Activated CD8-positive, alpha-beta memory T cell treated with anti-CD3 and anti-CD28 coated beads for 48 hours (primary cell): ENCODE measurements at regions not wholly inside any gene's neighbourhood (a gene's known extent, or its start where the extent isn't known, plus 50 kb on each side); places are given as distances from the start of the nearest gene placed in this dataset.

Experiments used
- DNase-seq, 3 experiments: peaks; one replicate each; pipeline ENCODE4 v3.0.0-alpha.2; 2020; ENCODE audit warnings: low read depth in 2 of 3, low spot score in 2 of 3

DNA sequence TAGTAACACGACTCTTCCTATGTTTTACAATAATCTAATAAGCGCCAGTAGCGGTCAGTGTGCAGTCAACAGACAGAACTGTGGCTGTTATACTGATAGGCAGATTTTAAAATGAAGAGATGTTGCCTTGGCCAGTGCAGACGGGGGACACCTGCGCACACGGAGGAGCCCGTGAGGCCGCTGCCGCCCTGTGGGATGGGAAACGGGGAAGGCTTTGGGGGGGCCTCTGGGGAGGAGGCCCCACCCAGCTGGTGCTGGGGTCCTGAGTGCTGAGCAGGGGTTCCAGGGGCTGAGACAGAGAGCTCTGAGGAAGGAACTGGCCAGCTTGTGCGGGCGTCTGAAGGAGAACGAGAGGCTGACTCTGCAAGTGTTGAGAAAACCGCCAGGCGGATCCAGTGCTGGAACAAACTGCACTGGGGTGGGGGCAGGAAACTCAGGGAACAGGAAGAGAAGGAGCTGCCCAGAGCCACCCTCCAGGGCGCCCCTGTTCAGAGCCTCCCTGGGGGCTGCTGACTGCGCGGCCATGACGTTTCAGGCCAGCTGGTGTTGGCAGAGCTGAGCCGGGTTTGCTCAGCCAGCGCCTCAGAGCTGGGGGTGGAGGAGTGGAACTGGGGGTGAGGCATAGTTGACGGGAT is 426.4 kb downstream of the TCERG1L start:
- no peak for DNase-seq

DNA sequence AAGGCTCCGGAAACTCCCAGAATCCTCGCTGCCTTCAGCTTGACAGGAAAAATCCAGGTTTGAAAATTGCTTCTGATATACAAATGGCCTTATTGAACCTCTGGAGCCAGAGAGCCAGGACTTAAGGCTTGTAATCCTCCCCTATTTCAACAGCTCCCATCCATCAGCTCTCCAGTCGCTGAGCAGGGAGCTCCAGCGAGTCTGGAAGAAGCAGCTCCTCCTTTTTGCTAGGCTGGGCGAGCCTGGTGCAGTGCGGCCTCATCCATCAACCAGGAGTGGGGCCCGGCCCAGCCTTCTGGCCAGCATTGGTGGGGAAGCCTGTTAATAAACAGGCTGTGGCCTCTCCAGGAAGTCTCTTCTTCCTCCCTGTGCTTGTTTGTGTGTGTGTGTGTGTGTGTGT is 424.4 kb downstream of the TCERG1L start:
- no peak for DNase-seq

GRCh38 chr10:130888493-130888892 is 423.0 kb downstream of the TCERG1L start:
- no peak for DNase-seq

- DNase-seq: no peak
These were observed 422.3 kb downstream of the TCERG1L start for GRCh38 chr10:130889240-130889639.

- DNase-seq: no peak
These were observed 421.7 kb downstream of the TCERG1L start for GRCh38 chr10:130889780-130890179.

- no peak for DNase-seq
These were observed 420.5 kb downstream of the TCERG1L start for GRCh38 chr10:130891066-130891465.

- DNase-seq: no peak
These were observed 417.1 kb downstream of the TCERG1L start for GRCh38 chr10:130894471-130894870.

GRCh38 chr10:130895161-130895560 is 416.4 kb downstream of the TCERG1L start:
- no peak for DNase-seq

DNA sequence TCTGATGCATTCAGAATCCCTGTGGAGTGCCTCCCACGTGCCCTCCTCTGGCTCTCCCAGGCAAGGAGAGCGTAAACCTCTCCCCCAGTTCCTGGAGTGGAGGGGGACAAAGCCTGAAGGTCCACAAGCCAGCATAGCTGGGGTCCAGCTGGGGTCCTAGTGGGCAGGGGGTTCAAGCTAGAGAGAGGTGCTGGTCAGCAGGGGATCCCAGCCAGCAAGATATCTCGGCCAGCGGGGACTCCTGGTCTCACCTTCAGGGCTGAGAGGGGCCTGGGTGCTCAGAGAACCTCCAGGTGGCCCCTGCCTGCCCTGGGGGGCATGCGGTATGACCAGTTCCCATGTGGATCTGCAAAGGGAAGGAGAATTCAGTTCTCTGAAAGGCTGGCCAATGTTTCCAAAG is 413.7 kb downstream of the TCERG1L start:
- no peak for DNase-seq

DNA sequence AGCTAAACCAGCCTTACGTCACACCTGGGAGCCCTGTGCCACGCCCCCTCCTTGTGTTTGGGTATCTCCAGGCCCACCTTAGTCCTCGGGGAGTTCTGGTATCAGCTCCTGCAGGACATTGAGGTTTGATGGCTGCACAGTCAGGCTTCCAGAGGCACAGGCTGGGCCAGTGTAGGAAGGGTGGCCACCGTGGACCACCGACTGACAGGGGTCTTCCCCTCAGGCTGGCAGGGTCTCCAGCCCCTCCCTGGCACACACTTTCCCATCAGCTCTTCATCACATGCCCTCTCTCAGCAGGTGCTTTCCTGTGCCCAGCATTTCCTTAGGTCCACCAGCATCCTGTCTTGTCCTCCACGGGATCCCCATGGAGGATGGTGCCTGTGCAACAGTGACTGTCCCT is 413.1 kb downstream of the TCERG1L start:
- no peak for DNase-seq

DNA sequence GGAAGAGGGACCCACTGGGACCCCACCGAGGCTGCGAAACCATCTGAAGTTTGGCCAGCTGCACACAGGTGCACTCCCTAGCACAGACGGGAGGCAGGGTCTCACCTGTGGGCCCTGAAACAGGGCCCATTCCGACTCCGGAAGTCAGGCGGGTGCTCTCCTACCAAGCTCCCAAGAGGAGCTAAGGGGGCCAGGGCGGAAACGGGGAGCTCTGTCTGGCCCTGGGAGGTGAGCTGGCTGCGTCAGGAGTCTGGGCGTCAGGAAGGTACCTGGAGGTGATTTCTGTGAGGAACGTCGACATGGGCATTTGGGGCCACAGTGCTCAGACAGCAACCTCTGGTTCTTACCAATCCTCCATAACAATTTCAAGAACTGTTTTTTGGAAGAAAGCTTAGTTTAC is 411.7 kb downstream of the TCERG1L start:
- no peak for DNase-seq

GRCh38 chr10:130900441-130901160 is 410.9 kb downstream of the TCERG1L start:
- DNase-seq: no peak

- no peak for DNase-seq
These were observed 410.0 kb downstream of the TCERG1L start for GRCh38 chr10:130901311-130902165.

DNA sequence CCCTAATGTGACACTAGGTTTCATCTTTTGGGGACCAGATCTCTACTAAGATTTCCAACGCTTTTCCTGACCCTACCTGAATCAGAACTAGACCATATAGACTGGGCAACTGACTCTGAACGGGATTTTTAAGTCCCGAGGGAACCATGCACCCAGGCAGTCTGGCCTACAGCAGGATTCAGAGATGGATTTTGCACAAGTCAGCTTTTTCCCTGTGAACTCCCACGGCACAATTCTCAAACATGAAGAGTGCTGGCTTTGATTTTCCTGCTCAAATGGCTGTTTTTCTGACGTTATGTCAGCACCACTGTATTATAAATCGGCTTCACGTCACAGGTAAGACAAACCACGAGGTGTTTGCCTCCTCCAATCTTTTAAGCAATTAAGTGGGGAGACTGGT is 409.1 kb downstream of the TCERG1L start:
- DNase-seq: no peak

- no peak for DNase-seq
These were observed 408.6 kb downstream of the TCERG1L start for GRCh38 chr10:130902929-130903328.

- DNase-seq: no peak
These were observed 406.8 kb downstream of the TCERG1L start for GRCh38 chr10:130904676-130905075.

GRCh38 chr10:130905386-130905785 is 406.1 kb downstream of the TCERG1L start:
- no peak for DNase-seq

GRCh38 chr10:130905921-130906320 is 405.6 kb downstream of the TCERG1L start:
- DNase-seq: no peak

DNA sequence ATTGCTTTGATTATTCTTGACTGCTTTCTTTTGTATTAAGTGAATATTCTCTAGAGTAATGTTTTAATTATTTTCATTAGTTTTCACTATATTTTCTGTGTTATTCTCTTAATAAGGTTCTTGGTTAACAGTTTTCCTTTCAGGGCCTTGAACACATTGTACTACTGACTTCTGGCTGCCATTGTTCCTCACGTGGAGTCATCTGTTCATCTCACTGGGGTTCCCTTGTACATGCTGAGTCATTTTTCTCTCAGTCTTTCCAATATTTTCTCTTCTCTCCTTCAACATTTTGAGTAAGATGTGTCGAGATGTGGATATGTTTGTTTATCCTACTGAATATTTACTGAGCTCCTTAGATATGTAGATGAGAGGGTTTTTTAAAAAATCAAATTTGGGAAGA is 400.7 kb downstream of the TCERG1L start:
- no peak for DNase-seq

- no peak for DNase-seq
These were observed 397.7 kb downstream of the TCERG1L start for GRCh38 chr10:130913844-130914243.

- DNase-seq: no peak
These were observed 397.2 kb downstream of the TCERG1L start for GRCh38 chr10:130914367-130914766.

DNA sequence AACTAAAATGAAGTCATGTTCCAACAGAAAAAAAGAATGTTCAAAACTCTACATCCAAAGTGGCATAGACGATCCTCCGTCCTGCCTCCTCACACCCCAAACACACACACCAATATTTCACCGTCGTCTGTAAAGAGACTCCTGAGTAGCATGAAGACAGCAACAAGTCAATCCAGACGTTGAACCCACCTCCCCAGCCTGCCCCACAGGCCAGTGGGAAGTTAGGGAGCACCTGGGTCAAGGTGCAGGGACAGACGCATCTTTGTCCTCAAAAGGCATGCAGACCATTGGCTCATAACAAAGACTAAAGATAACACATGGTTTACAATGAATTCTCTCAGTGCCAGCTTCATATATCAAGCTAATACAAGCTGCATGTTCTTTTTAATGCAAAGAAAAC is 396.5 kb downstream of the TCERG1L start:
- no peak for DNase-seq
